Stimulated activated CD4-positive, alpha-beta T cell treated with anti-CD3 and anti-CD28 coated beads, Interleukin-4, amount 100 ng/mL, for 1 hour (primary cell): ENCODE measurements at regions not wholly inside any gene's neighbourhood (a gene's known extent, or its start where the extent isn't known, plus 50 kb on each side); places are given as distances from the start of the nearest gene placed in this dataset.

ENCODE experiments used
- DNase-seq: peaks from one replicate; pipeline ENCODE4 v3.0.0-alpha.2; 2020

DNA sequence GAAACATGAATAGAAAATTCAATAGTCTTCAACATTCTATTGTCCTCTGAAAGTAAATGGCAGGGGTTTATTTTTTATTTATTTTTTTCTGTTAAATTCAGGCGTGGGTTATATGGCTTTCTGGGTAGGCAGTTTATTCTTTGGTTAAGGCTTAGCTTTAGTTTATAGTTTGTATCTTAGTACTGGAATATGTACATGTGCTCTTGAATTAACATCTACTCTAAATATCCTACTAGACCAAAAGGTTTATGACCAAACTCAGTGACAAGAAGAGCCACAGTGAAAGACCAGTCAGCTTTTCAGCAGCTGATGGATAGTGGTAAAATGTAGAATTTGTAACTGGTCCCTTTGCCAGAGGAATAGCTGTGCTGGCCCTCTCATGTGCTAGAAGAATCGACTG, 62.0 kb upstream of the DAB2 start:
- no peak for DNase-seq

DNA sequence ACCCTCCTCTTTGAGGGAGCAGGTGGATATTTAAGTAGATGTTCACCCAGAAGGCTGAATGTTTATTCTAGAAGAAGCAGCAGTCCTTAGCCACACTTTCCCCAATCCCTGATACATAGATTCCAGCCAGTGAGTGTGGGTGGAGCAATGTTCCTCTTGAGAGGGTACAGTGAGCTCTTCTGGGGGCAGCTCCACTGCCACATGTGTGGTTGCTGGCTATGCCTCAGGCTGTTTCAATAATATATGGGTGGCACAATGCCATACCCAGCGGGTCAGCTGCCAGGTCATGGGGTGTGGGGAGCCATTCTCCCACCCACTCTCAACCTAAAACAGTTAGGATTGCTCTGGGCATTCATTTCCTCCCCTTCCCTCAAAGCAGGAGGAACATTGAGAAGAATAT, 61.6 kb upstream of the DAB2 start:
- no peak for DNase-seq

DNA sequence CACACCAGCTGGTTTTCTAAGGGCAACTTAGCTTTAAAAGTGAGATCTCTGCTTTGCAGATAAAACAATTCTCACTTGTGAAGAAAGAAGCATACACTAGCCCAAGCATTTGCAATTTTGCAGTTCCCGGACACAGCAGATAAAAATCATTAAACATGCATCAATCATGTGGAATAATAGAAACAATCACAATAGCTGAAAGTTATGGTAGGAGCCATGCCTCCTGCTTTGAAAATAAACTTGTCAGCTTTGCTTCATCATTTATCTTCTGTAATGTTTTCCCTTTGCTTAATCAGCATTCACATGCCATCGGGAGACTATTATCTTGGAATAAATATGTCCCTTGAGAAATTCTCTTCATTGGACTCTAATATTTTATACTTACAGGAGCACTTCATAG, 60.3 kb upstream of the DAB2 start:
- no peak for DNase-seq

DNA sequence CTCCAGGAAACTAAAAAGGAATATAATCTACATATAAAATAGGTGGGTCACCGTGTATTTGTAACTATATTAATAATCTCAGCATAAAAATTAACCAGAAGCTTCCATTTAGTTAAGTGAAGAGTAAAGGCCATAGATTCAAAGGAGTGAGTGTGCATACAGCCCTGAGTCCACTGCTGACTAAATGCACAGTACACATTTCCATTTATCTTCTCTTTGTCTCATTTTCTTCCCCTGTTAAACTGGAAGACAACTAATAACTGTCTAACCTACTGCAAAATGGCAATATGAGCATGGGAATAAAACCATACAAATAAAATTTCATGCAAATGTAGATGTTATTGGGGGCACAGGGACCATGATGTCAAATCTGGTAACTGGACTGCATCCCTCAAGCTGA, 59.9 kb upstream of the DAB2 start:
- no peak for DNase-seq

DNA sequence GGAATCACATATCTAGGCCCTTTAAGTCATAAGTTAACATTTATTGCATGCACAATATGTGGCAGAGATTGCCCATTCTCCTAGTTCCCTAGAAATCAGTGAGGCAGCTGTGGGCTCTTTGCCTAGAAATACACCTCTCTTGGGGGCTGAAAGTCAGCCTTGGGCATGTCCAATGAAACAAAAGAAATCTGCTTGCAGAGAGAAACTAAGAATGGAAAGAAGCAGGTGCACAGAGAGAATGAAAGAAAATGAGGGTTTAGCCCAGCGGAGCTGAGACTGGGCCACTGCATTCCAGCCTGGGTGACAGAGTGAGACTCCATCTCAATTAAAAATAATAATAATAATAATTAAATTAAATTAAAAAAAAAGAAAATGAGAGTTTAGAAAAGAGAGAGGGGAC, 57.3 kb upstream of the DAB2 start:
- DNase-seq = no peak

DNA sequence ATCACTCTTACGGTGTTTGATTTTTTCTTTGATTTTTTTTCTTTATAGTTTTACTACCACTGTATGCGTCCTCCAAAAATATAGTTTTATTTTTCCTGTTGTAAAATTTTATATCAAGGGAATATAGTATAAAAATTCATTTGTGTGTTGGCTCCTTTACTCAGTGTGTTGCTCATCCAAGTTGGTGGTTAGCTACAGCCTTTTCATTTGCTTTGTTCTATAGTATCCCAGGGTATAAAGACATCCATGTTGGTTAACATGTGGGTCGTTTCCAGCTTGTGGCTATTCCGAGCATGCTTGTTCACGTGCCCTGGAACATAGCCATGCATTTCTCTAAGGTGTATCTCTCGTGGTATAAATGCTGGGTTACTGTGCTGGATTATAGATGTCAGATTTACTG, 54.8 kb upstream of the DAB2 start:
- no peak for DNase-seq

DNA sequence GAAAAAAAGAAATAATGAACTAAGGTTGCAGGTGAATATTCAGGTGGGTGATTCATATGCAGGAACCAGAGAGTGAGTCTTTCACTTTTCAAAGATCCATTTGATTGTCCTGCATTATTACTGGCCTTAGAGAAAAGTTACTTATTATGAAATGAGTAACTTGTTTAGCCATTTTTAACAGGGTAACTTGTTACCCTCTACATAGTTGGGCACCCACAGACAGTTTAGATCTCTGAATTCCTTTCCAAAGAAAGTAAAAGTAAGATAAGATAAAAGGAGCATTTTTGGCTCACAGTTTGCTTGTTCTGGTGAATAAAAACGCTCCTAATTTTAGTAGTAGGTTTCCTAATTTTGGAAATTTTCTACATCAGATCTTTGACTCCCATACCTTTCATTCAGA, 54.1 kb upstream of the DAB2 start:
- DNase-seq = no peak

DNA sequence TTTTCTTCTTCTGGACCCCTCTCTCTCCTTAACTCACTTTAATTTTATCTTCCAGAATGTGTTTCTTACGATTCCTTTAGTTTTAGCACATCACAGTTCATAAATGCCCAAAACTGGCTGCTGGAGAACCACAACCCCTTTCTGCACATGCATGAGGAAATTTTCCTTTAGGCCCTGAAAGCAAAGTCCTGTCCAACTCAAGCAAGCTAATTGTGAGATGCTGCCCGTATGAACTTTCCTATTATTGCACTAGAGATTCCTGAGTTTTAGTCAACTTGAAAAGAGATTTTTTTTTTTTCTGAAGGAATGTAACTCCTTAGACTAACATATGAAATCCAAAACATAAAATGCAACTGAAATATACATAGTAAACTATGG, 52.1 kb upstream of the DAB2 start:
- no peak for DNase-seq

DNA sequence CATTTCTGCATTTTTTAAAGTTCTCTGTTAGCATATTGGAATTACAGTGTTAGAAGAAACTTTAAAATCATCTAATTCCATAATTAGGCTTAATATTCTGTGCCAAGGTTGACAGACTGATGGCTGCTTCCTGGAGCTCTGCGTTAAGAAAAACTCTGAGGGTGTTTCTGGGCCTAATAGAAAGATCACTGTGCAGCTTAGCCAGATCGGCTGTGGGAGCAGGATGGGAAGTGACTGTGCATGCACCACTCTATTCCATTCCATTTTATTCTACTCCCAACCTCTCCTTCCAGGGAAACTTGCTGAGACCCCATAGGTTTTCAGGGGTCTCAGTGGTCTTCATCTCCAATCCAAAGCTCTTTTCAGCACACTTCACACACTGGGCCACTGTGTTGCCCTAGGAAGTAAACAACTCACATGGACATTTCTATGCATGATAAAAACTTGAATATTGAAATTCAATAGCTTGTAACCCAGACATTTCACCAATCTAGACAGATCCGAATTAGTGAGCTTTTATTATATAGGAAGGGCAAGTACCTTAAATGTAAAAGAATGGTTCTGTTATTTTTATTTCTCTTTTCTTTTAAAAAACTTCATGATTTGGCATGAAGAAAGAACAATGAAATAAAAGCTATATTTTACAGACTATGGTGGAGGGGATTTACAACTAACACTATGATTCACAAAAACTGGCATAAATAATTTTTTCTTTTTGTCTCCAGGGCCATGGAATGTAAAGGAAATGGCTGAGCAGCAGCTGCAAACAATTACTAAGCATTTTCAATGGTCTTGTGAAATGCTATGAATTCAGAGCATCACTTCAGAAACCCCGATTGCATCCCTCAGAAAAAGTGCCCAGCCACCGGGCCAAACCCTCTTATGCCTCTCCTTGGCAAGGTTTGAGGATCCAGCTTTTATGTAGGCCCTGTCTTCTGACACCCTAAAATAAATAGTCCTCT, 51.4 kb upstream of the DAB2 start:
- no peak for DNase-seq

DNA sequence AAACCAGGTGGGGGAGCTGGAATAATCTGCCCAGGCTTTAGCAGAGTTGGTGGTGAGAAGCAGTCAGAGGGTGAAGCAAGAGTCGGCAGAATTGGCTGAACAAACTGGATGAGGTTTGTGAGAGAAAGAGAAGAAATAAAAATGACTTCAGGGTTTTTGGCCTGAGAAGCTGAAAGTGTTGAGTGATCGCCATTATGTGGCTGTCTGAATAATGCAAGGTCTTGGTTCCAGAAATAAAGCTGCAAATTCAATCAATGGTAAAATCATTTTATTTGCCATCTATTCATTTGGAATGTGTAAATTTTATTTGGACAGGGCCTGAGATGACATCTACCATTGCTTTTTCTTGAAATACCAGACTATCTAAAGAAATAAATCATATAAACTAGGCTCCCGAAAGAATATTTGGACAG, 50.4 kb upstream of the DAB2 start:
- no peak for DNase-seq
